NCI-H1092 treated with DMSO at 0.1 percent for 48 hours (cell line): ENCODE measurements at regions not wholly inside any gene's neighbourhood (a gene's known extent, or its start where the extent isn't known, plus 50 kb on each side); places are given as distances from the start of the nearest gene placed in this dataset.
A peak's percentile ranks its signal among the peaks of the same experiment; 100 is the strongest.
"Not testable (repeated sequence)": the region's sequence is repeated elsewhere in the genome, so short reads cannot be mapped to it uniquely, and the experiment has no call there.

Experiments
- DNase-seq: peaks from one replicate; lab custom pipeline; 2025; lab: John Stamatoyannopoulos, UW

DNA sequence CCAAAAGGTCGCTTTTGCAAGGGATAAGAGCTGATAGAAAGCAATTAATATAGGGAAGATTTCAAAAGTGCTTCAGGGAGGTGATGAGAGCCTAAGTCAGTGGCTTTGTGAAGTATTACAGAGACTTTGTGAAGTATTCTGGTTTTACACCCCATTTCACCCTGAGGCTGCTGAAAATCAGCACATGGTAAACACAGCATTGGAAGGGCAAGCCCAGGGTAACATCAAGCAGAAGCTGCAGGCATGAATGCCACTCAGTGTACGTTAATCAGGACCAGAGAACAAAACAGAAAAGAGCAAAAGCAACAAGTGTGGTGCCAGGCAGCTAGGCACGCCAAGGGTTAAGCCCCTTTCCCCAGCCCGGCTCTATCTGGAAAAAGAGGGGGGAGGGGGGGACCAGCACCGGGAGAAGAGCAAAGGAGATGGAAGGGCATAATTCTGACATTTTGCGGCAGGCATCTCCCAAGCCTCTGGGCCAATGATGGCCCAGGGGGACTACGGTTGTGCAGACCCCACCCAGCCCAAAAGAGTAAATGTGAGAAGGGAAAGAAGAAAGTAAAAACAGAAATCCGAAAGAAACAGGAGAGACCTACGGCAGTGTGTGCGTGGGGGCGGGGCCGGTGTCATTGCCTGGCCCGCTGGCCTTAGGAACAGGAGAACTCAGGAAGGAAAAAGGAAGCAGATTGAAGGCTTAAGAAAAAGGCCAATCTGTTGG, 58.9 kb downstream of the DHRS2 start:
- DNase-seq = no peak

DNA sequence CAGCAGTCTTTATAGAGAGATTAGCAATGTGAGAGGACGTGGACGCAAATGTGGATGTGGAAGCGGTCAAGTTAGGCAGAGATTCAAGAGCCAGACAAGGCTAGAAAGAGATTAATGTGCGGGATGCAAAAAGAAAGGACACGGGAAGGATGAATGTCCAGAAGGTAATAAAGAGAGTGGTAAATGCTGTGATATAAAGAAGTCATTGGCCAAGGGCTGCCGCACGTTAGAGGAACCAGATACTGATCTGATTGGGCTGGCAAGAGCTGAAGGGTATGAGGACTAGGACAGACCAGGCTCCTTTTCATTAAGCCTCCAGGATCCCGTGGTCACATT, 59.5 kb downstream of the DHRS2 start:
- DNase-seq = no peak

DNA sequence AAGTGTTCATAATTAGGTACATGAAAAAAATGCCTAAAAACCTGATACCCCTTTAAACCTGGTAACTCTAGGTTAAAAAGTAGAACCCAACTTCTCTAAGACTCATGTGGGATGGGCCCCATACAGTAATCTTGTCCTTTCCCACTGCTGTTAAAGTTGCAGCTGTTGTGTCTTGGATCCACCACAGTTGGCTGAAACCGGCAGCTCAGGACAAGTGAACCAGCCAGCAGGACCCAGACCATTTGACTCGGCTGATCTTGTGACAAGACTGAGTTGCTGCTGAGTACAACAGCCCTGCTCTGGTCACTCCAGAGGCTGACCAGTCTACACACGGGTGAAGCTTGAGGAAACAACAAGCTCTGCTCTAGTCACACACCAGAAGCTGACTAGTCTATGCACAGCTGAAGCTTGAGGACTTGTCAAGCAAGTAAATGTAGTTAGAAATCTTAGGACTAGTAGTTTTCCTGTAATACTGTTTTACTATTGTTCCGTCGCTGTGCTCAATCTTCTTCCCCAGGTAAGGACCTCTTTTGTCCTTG, 60.6 kb downstream of the DHRS2 start:
- DNase-seq = no peak

DNA sequence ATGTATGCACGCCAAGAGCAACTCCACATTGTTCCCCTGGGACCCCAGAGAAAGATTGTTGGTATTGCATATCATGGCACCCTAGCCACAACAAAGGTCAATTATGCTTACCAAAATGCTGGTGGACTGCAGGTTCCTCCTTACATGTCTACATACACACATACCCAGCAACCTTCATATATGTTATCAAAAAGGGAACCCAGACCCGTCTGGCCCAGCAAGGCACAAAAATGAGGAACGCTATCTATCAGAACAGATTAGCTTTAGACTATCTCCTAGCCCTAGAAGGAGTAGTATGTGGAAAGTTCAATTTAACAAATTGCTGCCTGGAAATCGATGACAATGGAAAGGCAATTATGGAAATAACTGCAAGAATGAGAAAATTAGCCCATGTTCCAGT, 61.5 kb downstream of the DHRS2 start:
- no peak for DNase-seq

DNA sequence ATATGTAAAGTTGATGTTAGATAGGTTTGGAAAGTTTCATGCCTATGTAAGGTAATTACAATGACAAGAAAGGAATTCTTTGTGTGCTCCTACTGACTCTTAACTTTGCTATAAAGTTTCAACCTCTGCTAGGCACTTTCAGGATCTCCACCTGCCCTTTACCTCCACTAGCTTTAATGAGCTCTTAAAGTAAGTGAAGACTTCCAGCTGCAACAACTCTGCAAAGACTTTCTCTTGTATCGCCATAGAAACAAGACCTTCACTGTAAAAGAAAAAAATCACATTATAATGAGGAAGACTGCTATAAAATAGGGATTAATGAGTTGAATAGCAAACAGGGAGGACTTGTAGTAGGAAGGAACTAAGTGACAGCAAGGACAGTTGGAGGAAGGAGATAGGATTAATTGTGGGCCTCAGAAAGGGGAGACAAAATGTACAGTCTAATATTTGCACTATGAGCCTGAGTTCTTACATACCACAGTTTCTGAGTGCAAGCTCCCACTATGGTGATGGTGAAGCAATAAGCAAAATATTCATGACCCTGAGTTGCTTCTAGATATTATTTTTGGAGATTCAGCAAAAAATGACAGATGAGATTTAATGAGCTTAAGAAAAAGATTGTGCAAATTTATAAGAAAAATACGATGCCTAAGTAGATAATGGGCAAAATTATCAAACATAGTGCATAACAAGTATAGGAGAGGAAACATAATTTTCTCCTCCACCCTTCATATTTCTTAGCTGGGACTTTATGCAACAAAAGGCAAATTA, 66.7 kb downstream of the DHRS2 start:
- no peak for DNase-seq

DNA sequence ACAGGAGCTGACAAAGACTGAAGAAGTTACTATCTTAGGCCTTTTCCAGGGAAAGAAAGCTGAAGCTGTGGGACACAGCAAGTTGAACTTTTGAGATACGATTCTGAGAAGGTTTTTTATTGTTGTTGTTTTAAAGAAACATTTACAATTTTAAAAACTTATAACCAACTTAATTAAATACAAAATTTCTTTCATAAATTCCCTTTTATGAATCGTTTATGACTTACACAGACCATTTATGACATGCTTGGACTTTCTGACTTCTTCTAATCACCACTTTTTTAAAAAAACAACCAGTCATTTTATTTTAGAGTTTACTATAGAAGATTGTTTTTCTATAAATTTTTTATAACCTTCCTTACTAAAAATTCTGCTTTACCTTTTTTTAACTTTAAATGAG, 68.7 kb downstream of the DHRS2 start:
- DNase-seq = no peak

DNA sequence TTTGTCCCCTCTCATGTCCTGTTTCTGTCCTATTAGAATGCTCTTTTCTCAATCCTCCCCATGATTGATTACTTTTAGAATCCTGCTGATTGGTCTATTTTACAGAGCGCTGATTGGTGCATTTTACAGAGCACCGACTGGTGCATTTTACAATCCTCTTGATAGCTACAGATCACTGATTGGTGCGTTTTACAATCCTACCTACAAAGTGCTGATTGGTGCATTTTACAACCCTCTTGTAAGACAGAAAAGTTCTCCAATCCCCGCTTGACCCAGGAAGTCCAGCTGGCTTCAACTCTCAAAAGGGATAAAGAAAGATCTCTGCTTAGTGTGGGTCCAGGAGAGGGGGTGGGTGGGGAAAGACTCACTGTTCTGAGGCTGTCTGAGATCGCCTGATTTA, 71.3 kb downstream of the DHRS2 start:
- no peak for DNase-seq

DNA sequence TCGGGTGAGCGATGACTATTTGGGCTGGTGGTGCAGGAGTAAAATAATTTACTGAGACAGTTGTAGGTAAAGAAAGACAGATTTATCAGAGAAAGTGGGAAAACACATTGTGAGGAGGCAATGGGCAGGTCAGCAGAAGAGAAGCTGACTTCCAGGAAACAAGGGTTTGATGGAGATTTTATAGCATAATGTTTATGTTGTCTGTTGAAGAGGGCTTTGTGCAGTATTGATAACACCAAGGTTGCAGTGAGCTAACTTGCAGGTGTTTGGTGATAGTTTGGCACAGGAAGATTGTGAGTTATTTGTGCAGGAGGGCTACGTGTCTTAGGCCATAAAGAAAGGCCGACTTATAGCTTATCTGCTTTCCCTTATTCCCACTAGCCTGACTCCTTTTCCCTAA, 72.2 kb downstream of the DHRS2 start:
- no peak for DNase-seq

DNA sequence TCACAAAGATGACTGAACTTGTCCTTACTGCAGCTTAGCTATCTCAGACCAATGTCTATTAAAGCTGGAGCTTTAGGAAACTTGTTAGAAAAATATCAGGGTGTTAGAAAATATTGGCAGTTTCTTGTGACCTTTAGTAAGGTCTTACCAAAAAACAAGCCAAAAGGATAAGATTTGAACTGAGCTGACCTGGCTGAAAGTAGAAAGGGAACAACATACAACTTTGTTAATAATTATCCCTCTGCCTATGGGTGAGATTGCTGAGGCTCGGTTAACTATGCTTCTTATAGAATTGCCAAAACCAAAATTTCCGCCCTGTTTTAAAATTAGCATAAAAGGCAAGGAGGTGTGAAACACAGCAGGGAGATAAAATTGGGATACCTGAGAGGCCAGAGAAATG, 73.8 kb downstream of the DHRS2 start:
- DNase-seq = no peak

DNA sequence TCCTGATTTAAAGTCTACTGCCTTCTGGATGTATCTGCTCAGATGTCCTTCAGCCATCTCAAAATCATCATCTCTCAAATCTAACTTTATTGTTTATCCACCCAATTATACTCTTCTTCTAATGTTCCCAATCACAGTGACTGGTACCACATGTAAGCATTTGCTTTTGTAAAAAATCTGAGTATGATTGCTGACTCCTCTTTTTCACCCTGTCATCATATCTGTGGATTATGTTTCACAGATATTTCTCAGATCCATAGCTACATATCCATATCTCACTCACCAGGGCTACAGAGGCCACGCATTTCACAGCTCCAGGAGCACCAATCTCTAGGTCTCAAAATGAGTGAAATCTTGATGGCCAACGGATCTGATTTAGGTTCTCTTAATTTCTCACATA, 76.1 kb downstream of the DHRS2 start:
- DNase-seq = no peak

DNA sequence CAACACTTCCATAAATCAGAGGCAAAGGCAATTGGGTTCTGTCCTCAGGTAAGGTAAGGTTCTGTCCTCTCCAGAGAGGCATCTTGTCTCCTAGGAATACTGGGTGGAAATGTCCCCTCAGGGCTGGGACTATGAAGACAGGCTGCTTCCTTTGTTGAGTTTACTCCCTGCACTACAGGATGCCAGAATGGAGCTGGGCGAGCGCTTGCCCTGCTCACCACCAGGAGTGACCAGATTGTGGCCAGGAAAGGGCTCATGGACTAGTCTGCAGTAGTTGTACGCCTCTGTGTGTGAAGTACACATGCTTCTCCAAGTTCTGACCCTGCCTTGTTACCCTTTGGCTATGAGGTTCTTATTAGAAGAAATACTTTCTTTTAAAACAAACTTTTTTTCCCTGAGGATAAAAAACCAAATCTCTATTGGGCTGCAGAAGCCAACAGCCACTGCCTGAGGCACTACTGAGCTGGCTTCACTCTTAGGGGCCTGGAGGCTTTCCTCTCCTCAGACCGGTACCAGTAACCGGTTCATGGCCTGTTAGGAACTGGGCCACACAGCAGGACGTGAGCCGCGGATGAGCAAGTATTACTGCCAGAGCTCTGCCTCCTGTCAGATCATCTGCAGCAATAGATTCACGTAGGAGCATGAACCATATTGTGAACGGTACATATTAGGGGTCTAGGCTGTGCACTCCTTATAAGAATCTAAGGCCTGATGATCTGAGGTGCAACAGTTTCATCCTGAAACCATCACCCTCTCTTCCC, 83.2 kb downstream of the DHRS2 start:
- DNase-seq = no peak

DNA sequence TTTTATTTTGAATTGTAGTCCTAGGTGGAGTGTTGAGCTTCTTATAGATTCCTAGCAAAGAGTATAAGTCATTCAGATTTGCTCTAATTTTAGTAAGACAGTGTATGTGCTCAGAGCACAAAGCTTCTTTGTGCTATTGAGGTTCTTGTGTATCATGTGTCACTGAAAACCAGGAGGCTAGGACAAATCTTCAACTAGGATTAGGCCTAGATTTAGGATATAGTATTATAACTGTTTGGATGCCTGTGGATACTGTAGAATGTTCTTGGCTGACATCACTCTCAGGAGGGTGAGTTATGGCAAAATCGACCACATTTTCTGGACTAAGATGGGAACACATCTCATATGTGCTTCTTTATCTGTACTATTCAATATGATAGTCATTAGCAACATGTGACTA, 86.5 kb downstream of the DHRS2 start:
- no peak for DNase-seq

DNA sequence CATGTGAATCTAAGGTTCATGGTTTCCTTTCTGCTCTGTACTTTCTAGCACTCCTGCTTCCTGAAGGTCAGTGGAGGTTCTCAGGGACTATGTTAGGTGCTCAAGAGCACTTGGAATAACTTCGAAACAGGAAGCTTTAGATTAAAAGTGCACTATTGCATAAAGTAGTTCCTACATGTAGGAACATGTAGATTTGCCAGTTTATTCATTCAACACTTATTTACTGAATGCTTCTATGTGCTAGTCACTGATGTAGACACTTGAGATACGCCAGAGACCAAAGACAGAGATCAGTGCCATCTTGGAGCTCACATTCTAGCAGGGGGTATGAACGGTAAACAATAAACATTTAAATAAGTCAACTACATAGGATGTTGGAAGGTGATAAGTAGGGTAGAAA, 87.7 kb downstream of the DHRS2 start:
- DNase-seq = no peak

DNA sequence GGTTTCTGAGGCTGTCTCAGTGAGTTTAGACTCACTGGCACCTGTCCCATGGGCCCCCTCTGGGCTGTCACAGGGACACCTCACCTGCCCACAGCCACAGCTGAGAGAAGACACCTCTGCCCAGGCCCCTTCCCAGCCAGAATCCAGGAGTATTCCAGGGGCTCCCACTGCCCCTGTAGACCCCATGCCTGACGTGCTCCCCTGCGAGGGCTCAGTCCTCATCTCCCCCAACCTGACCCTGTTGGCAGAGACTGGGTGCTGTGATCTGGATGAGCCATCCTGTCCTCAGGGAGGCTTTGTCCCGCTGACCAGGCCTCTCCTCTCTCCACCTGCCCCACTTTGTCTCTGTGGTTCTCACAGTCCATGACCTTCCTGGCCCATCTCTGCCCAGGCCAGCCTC, 89.4 kb downstream of the DHRS2 start:
- no peak for DNase-seq

DNA sequence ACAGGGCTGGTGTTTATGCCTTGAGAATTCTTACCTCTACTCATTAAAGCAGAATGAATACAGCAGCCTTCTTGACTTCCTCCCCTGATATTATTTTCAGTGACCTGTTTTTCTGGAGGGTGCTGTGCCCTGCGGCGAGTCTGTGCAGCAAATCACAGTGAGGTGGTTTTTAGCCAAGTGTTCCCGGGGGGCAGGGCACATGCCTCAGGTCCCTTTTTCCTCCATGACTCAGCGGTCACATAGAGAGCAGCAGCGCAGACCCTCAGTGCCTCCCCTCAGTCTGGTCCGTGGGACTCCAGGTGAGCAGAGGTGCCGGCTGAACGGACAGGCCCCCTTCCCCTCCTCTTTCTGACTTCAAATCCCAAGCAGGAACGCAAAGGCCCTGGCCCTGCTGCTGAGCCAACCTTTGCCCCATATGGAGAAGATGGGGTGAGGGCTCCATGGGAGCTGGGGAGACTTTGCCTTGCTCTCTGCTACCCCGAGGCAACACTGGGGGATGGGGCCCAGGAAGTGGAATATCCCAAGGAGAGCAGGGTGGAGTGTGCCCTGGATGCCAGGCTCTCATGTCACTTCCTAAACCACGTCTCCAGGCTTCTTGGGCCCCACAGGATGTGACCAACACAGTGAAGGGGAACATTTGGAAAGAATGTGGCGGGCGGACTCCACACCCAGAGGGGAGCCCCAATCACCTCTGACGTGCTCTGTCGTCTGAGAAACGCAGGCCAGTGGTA, 90.0 kb downstream of the DHRS2 start:
- DNase-seq = no peak

DNA sequence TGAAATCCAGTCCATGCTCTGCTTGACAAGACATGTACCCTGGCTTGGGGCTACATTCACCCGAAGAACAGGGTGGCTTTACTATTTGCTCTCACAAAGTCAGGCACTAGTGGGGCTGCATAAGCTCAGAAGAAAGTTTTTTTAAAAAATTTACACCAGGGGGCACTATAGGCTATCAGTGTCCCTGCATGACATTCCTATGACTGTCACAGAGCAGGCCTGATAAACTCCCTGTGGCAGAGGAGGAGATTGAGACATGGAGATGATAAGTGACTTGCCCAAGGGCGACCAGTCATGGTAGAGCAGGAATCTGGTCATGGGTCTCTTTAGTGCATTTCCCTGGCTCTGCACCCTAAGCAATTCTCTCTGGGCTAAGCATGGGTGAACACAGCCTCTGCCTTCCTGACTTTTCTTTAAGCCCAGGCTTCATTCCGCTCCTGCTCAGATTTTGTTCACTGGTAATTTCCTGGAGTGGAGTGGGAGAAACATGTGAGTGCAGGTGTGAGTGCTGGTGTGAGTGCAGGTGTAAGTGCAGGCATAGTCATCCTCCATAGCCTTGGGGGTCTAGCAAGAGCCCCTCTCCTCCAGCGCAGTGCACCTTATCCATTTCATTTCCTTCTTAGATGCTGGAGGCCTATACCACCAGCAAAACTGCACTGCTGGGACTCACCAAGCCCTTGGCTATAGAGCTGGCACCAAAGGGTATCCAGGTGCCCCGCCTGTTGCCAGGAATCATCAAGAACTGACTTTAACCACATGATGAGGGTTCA, 91.6 kb downstream of the DHRS2 start:
- DNase-seq = peak; percentile 48

DNA sequence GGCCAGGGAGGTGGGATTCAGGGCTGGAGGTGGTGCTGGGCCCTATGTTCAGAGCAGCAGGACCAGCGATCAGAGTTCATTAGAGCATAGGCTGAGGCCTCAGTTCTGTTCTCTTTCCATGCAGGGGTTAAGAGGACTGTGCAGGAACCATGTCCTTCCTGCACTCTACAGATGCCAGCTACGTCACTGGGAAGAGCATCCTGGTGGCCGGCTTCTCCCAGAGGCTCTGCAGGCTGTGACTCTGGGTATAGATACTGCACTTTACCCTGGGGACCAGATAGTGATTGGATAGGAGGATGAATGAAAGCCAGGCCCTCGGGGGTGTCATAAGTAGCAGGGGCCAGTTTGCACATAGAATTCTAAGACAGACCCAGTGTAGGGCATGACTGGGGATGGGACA, 92.6 kb downstream of the DHRS2 start:
- DNase-seq = no peak

DNA sequence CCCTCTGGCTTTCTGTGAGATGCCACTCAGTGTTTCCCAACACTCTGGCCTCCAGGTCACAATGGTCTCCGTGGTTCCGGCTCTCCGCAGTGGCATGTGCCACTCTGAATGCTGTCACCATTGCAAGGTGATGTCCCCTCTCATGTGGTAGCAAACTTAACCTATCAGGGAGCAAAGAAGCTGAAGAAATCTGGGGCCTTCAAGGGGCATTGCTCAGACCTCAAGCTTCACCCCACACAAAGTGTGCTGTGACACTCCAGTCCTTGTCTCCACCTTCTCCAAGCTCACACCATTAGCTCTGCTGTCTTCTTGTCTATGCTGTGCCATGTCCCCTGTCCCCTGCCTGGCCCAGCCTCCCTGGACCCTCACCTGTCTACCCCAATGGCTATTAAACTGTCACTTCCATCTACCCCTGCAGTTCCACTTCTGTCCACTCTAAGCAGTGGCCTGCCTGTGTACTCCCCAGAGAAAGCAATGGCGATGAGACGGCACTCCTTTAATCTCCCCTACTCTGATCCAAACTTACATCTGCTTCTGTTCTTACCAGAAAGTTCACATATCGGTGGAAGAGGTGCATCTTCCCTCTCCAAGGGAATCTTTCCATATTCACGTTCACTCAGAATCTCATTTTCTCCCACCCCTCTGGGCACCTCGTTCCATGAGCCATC, 93.7 kb downstream of the DHRS2 start:
- no peak for DNase-seq

DNA sequence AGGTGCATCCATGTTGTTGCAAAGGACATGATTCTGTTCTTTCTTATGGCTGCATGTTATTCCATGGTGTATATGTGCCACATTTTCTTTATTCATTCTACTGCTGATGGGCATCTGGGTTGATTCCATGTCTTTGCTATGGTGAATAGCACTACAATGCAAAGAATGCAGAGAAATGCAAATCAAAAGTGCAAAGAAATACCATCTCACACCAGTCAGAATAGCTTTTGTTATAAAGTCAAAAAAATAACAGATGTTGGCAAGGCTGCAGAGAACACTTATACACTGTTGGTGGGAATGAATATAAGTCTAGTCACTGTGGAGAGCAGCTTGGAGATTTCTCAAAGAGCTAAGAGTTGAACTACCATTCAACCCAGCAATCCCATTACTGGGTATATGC, 99.2 kb downstream of the DHRS2 start:
- no peak for DNase-seq

DNA sequence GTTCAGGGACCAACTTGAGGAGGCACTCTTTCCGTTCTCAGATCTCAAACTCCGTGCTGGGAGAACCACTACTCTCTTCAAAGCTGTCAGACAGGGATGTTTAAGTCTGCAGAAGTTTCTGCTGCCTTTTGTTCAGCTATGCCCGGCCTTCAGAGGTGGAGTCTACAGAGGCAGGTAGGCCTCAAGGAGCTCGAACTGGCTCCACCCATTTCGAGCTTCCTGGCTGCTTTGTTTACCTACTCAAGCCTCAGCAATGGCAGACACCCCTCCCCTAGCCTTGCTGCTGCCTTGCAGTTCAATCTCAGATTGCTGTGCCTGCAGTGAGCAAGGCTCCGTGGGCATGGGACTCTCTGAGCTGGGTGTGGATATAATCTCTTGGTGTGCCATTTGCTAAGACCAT, 108.2 kb downstream of the DHRS2 start:
- DNase-seq = not testable (repeated sequence)

DNA sequence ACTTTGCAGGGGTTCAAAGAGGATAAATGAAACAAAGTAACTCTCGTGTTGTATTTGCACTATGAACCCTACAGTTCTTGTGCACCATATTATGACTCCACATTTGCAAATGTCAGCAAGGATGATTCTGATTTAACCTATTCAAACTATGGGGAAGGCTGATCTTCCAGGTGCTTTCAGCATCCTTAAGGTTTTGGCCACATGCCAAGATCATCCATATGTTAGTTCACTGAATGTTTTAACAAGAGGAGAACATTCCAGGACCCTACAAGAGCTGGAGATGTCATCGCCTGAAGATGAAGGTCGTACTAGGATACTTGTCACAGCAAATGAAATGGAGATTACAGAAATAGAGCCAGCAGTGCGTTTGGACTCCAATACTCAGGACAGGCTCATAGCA, 114.2 kb downstream of the DHRS2 start:
- DNase-seq = no peak
